Suppressor macrophage treated with lipopolysaccharide for 1 hour (primary cell): ENCODE measurements at regions not wholly inside any gene's neighbourhood (a gene's known extent, or its start where the extent isn't known, plus 50 kb on each side); places are given as distances from the start of the nearest gene placed in this dataset.
"Not testable (repeated sequence)": the region's sequence is repeated elsewhere in the genome, so short reads cannot be mapped to it uniquely, and the experiment has no call there.

Experiments
- DNase-seq, 3 donors: peaks; one replicate each; pipeline ENCODE4 v3.0.0-alpha.2; 2020 to 2022

GRCh38 chr17:77322514-77323412, 182.0 kb downstream of the SEC14L1 start:
- peak; percentile 93 to 94 (median 94) for DNase-seq

DNA sequence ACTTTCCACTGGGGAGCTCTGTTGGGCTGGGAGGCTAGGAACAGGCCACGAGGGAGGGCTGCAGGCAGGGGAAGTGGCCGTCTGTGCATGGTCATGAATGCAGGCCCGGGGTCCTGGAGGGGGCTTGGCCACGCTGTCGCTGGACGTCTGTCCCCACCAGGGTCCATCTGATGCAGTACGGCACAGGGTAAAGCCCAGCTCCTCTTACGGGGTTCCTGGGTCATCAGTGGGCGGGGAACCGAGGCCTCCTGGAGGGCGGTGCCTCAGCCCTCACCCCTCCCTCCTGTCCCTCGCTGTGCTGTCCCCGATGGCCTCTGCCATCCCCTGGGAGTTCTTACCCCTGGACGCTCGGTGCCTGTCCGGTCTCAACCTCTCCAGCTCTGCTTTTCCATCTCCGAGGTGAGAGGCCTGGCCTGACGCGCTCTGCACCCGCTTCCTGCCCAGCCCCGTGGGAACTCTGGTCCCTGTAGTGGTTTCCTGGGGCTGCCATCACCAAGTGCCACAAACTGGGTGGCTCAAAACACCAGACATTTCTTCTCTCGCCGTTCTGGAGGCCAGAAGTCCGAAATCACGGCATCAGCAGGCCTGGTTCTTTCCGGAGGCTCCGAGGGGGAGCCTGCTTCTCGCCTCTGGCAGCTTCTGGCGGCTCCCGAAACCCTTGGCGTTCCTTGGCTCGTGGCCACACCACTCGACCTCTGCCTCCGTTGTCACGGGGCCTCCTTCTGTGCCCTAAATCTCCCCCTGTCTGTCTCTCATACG, 182.8 kb downstream of the SEC14L1 start:
- DNase-seq, result peak in 2 of 3 donors; percentile 30 to 72

DNA sequence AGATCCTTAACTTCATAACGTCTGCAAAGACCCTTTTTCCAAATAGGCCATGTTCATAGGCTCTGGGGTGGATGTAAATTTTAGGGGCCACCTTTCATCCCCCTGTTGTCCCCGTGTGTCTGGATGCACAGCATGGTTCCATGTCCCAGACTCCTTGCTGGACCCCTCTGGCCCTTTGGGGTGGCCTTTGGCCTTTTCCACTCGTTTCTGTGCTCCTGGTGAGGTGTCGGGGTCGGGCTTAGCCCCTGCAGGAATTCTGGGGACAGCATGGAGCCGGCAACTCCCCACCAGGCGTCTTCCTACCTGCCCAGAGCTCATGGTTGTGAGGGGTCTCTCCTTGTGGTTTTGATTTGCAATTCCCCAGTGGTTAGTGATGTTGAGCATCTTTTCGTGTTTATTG, 183.5 kb downstream of the SEC14L1 start:
- no peak for DNase-seq

GRCh38 chr17:77325577-77326075, 184.9 kb downstream of the SEC14L1 start:
- peak; percentile 80 to 93 (median 88) for DNase-seq

DNA sequence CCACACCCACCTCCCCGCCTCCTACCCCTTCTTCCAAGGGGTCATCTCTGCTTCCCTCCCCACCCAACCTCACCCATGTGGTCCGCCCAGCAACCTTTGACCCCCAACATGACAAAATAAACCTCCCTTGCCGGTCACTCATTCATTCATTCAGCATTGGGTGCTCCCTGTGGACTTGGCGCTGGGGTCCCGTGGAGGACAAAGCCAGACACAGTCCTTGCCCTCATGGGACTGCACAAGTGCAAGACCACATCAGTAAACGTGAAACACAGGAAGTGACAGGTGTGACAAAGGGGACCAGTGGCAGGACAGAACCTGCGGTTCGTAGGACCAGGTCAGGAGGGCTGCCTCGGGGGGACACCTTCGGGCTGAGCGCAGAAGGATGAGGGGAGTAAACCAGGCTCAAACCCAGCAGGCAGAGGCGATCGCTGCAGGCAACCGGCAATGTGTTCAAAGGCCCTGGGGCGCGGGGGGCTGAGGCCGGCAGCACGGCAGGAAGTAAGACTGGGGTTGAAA, 185.4 kb downstream of the SEC14L1 start:
- DNase-seq, result no peak

DNA sequence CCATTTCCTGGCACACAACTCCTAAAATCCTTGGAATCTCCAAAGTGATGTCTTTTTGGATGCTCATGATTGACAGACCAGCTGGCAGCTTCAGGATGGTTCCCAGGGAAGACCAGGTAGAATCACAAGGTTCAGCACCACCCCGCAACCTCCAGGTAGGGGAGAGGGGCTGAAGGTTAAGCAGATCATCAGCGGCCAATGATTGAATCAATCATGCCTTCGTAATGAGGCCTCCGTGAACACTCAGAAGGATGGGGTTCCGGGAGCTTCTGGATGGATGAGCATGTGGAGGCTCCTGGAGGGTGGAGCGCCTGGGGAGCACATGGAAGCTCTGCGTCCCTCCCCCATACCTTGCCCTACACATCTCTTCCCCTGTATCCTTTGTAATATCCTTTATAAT, 185.9 kb downstream of the SEC14L1 start:
- DNase-seq, result no peak

GRCh38 chr17:77327181-77327565, 186.4 kb downstream of the SEC14L1 start:
- no peak for DNase-seq

DNA sequence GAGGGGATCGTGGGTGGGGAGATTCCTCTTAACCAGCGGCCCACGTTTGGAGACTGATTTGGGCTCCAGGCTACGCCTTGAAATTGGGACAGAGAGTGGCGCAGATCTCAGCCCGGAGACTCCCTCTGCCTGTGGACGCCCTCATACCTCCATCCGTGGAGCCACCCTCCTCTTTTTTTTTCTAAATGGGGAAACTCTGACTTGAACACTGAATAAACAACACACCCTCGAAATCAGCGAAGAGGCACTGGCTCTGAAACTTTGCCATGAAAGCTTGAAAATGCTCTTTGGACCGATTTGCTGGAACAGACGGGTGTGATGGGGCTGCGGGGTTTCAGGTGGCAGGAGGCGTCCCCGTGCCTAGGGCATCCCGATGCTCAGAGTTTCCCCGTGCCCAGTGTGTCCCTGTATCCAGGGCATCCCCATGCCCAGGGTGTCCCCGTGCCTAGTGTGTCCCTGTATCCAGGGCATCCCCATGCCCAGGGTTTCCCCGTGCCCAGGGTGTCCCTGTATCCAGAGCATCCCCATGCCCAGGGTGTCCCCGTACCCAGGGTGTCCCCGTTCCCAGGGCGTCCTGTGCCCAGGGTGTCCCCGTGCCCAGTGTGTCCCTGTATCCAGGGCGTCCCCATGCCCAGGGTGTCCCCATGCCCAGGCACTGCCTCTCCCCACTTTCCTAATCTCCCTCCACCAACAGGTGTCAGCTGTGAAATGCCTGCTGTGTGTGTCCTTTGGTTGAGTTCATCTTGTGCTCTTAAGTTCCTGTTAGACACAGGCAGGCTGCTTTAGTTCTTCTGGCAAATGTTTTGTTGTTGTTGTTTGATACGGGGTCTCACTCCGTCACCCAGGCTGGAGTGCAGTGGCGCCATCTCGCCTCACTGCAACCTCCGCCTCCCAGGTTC, 187.0 kb downstream of the SEC14L1 start:
- no peak for DNase-seq

DNA sequence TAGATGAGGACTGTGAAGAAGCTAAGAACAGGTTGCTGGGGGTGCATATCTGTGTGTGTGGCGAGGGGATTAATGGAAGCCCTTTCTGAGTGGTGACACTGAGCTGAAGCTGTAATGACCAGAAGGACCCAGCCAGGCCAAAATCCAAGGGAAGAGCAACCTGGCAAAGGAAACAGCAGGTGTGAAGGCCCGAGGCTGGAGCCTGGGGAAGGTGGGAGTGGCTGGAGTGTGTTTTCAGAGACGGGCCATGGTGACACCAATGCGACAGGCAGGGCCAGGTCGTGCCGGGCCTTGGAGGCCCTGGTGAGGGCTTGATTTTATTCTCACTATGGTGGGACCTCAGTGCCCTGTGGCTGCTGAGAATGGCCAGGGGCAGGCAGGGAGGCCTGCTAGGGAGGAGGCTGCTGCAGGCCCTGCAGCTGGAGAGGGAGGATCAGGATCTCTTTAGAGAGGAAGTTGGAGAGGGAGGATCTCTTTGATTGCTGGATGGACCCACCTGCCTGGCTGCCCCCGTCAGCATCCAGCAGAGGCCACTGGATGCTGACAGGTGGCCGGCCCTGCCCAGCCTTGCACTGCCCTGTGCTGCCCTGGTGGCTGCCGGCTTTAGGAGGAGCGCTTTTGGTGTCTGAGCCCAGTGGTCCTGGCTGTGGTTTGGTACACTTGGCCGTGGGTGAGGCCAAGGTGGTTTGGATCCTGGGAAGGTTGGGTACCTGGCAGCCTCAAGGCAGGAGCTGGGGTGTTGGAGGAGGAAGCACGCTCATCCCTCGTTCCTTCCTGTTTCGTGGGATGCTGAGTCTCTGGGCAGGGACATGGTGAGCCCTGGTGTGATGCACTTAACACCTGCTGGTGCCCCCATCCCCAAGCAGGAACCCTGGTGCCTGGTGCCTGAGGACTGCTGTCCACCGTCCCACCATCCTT, 188.3 kb downstream of the SEC14L1 start:
- DNase-seq, result no peak

- DNase-seq, result no peak
Measured at GRCh38 chr17:77329741-77330531, 189.2 kb downstream of the SEC14L1 start.

- no peak for DNase-seq
Measured at GRCh38 chr17:77330602-77331081, 189.9 kb downstream of the SEC14L1 start.

DNA sequence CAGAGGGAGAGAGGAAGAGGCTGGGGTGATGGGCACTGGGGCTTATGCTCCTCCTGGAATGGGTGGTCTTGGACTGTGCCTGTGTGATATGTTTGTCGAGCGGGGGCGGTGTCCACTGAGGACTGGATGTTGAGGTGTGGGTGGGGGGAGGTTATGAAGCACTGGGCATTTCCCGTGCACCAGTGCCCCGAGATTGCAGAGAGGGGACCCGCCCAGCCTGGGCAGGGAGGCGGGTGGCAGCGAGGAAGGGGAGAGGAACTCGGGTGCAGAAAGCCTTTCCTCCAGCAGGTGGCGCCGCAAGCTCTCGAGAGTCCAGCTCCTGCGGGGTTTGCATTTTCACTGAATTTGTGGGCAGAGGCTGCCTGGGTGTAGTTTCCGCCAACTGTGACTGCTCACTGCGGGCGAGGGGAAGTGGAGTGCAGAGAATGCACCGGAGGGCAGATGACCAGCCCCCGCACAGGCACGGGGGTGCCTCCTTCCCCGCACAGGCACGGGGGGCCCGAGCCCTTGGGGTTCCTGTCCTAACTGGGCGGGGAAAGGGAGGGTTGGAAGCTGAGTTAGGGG, 190.6 kb downstream of the SEC14L1 start:
- DNase-seq, result peak; percentile 97

DNA sequence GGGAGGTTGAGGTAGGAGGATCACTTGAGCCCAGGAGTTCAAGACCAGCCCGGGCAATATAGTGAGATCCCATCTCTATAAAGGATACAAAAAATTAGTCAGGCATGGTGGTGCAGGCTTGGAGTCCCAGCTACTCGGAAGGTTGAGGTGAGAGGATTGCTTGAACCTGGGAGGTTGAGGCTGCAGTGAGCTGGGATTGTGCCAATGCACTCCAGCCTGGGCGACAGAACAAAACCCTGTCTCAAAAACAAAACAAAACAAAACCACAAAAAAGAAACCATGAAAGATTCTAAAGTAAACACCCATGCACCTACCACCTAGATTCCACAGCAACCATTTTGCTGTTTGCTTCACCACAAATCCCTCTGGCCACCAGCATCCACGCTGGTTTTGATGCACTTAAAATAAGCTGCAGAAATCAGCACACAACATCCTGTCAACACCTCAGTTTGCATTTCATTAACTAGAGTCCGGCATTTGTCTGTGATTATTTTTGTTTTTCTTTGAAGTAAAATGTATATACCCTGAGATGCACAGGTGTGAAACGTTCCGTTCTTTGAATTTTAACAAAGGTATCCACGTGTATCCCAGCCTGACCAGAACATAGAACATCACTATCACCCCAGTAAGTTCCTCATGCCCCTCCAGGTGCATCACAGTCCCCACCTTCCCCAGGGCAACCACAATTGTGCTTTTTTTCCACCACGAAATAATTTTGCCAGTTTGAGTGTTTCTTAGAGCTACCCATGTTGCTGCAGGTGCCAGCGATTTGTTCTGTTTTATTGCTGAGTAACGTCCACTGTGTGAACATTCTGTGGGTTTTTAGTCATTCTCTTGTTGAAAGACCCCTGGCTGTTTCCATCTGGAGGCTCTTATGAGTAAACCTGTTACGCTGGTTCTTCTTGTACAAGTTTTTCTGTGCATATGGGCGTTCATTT, 191.5 kb downstream of the SEC14L1 start:
- no peak for DNase-seq

DNA sequence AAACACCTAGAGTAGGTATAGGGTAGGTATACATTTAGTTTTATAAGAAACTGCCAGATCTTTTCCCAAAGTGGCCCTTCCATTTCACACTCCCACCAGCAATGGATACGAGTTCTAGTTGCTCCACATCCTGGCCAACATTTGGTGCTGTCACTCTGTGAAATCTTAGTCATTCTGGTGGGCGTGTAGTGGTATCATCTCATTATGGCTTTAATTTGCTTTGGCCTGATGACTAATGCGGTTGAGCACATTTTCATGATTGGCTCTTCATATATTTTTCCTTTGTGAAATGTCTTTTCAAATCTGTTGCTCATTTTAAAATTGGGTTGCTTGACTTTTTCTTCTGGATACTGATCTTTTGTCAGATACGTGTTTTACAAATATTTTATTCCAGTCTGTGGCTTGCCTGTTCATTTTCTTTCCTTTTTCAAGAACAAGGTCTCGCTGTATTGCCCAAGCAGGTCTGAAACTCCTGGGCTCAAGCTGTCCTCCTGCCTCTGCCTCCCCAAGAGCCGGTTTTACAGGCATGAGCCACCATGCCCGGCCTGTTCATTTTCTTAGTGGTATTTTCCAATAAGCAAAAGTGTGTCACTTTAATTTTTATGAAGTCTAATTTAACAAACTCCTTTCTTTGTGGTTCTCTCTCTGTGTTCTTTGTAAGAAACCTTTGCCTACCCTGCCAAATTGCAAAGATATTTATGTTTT, 192.4 kb downstream of the SEC14L1 start:
- DNase-seq, result peak; percentile 84 to 93 (median 92)

DNA sequence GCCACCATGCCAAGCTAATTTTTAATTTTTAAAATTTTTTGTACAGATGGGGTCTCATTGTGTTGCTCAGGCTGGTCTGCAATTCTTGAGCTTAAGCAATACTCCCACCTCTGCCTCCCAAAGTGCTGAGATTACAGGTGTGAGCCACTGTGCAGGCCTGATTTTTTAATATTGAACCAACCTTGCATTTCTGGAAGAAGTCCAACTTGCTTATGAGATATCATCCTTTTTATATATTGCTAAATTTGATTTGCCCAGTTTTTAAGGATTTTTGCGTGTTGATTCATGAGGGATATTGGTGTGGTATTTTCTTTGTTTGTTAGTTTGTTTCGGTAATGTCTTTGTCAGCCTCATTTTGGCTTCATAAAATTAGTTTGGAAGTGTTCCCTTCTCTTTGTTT, 196.4 kb downstream of the SEC14L1 start:
- DNase-seq, result no peak

GRCh38 chr17:77341069-77341541, 200.3 kb downstream of the SEC14L1 start:
- DNase-seq, result no peak

GRCh38 chr17:77342656-77342990, 201.9 kb downstream of the SEC14L1 start:
- not testable (repeated sequence) for DNase-seq
